ENCODE measurements at regions not wholly inside any gene's neighbourhood (a gene's known extent, or its start where the extent isn't known, plus 50 kb on each side); places are given as distances from the start of the nearest gene placed in this dataset.
"Not testable (repeated sequence)": the region's sequence is repeated elsewhere in the genome, so short reads cannot be mapped to it uniquely, and the experiment has no call there.

DNA sequence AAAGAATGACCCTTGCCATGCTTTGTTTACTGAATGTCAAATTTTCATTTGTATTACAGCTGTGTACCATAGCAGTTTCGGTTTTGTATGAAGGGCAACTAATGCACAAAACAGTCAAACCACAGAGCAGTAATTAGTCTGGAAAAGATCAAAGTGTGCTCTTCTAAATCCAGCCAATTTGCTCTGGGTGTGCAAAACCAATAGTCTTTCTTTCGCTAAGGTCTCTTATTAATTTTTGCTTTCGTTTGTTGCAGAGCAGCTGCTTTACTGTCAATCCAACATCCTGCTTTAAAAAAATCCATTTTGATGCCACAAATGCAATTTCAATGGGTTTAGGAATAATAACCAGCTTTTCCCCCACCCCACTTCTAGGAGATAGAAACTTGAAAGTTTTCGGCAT lies 114.2 kb downstream of the BRMS1L start:
- no peak for DNase-seq (ENCODE audit: low read depth)

- no peak for DNase-seq (ENCODE audit: low read depth)
These were observed 112.6 kb downstream of the BRMS1L start for GRCh38 chr14:35938770-35939169.

GRCh38 chr14:35934499-35934898 lies 108.4 kb downstream of the BRMS1L start:
- DNase-seq (ENCODE audit: low read depth) = no peak

DNA sequence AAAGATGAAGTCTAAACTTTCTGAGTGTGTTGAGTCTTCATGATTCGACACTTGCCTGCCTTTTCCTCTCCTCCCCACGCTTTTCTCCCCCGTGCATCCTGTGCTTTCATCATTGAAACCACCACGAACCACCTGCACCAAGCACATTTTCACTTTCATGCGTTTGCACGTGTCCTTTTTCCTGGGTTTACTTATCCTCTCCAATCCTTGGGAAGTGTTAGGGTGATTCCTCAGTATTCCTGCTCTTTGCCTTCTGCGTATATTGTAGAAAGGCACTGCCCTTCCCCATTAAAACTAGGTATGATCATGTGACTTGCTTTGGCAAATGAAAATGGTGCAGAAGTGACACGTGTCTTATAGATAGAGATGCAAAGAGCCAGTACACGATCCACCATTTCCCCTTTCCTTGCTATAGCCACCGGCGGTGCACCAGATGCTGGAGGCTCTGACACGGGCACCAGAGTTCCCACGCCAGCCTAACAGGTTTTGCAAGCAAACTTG lies 106.6 kb downstream of the BRMS1L start:
- peak; percentile 35 for DNase-seq (ENCODE audit: low read depth)

- no peak for DNase-seq (ENCODE audit: low read depth)
These were observed 106.0 kb downstream of the BRMS1L start for GRCh38 chr14:35932136-35932535.

DNA sequence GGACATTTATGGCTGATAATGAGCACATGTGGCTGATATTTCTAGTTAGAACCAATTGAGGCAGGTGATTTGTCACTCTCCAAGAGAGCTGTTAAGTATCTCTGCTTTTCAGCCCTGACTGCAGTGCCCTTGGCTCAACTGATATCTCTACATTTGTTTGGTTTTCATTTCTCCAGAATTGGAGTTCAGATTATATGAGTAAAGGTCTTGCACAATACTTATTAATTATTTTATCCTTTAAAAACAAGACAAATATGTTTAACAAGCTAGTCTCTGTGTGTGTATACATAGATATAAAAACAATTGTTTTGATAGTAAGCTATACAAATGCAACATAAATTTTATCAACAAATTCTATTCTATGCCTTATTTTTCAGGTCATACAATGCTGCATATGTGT lies 105.2 kb downstream of the BRMS1L start:
- DNase-seq (ENCODE audit: low read depth) = no peak

GRCh38 chr14:35929186-35929585 lies 103.0 kb downstream of the BRMS1L start:
- DNase-seq (ENCODE audit: low read depth) = no peak

- no peak for DNase-seq (ENCODE audit: low read depth)
These were observed 101.6 kb downstream of the BRMS1L start for GRCh38 chr14:35927727-35928126.

- no peak for DNase-seq (ENCODE audit: low read depth)
These were observed 99.2 kb downstream of the BRMS1L start for GRCh38 chr14:35925319-35925718.

DNA sequence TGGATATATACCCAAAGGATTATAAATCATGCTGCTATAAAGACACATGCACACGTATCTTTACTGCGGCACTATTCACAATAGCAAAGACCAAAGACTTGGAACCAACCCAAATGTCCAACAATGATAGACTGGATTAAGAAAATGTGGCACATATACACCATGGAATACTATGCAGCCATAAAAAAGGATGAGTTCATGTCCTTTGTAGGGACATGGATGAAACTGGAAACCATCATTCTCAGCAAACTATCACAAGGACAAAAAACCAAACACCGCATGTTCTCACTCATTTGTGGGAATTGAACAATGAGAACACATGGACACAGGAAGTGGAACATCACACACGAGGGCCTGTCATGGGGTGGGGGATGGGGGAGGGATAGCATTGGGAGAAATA lies 96.5 kb downstream of the BRMS1L start:
- DNase-seq (ENCODE audit: low read depth) = not testable (repeated sequence)

- DNase-seq (ENCODE audit: low read depth) = no peak
These were observed 95.6 kb downstream of the BRMS1L start for GRCh38 chr14:35921745-35922144.
